Tibial artery (tissue), 4 donors: ENCODE measurements at regions not wholly inside any gene's neighbourhood (a gene's known extent, or its start where the extent isn't known, plus 50 kb on each side); places are given as distances from the start of the nearest gene placed in this dataset.

ENCODE experiments used
- DNase-seq, 2 donors: peaks; one replicate each; pipeline ENCODE4 v3.0.0-alpha.2; 2019
- H3K27ac ChIP-seq, 2 donors: fragments of 200-600 bp; sonication (generic) in 1 of 2; 1 replicate in 1 of 2; 2 replicates in 1 of 2; pipeline ENCODE4 v1.5.1; 2018 to 2019; ENCODE audit warnings: mild to moderate bottlenecking in 1 of 2
- H3K27me3 ChIP-seq, 2 donors: fragments of 200-600 bp; sonication (generic) in 1 of 2; one replicate each; pipeline versions ENCODE4 v1.5.1 to v1.6.0; 2016 to 2019
- H3K36me3 ChIP-seq, 3 donors: fragments of 200-600 bp; sonication (generic) in 2 of 3; one replicate each; pipeline ENCODE4 v1.5.1; 2016 to 2019; ENCODE audit warnings: mild to moderate bottlenecking in 2 of 3
- H3K4me1 ChIP-seq, 4 donors: fragments of 200-600 bp; sonication (generic) in 2 of 4; 1 replicate in 3 of 4; 2 replicates in 1 of 4; pipeline ENCODE4 v1.5.1; 2016 to 2019
- H3K4me3 ChIP-seq, 2 donors: fragments of 200-600 bp; sonication (generic) in 1 of 2; 1 replicate in 1 of 2; 2 replicates in 1 of 2; pipeline ENCODE4 v1.5.1; 2018 to 2019; ENCODE audit warnings: mild to moderate bottlenecking in 2 of 2
- H3K9me3 ChIP-seq, 3 donors: fragments of 200-600 bp; sonication (generic) in 1 of 3; one replicate each; pipeline ENCODE4 v1.5.1; 2016 to 2019
- CTCF ChIP-seq, 2 experiments: fragments of 200-600 bp in 1 of 2; fragments of 450-650 bp in 1 of 2; IDR thresholded peaks; one replicate each; pipeline ENCODE4 v1.5.1; 2017 to 2019; ENCODE audit warnings: antibody characterized with exemption in 2 of 2, mild to moderate bottlenecking in 1 of 2, moderate library complexity in 1 of 2
- intact Hi-C: fragments of 100-400 bp; cut with DNase I; formaldehyde crosslinking; loops from one replicate; pipeline ENCODE4 v1.15.0; 2023; ENCODE audit warnings: low total_unique reads

GRCh38 chr22:49242480-49242879 is 585.2 kb downstream of the BRD1 start:
- Histone ChIP-seq H3K4me3 (no peak overlapping the region), H3K9me3 (no peaks in the 10 kb centered on the region), H3K27me3 (no peaks in the 10 kb centered on the region), H3K36me3 (no peaks in the 10 kb centered on the region), H3K4me1 (no peaks in the 10 kb centered on the region), H3K27ac (no peak overlapping the region)
- intact Hi-C loops = no loop called here
- TF ChIP-seq CTCF (IDR thresholded peaks at IDR 0.05) = no peak
- DNase-seq = no peak

- DNase-seq = peak in 1 of 2 donors; percentile 42
- TF ChIP-seq CTCF (IDR thresholded peaks at IDR 0.05) = no peak
- no peaks in the 10 kb centered on the region for H3K4me1 ChIP-seq
- no peaks in the 10 kb centered on the region for H3K27me3 ChIP-seq
- no peak overlapping the region for H3K4me3 ChIP-seq
- H3K27ac ChIP-seq = no peak overlapping the region
- intact Hi-C loops = no loop called here
- H3K9me3 ChIP-seq = no peaks in the 10 kb centered on the region
- H3K36me3 ChIP-seq = no peaks in the 10 kb centered on the region
Observed at GRCh38 chr22:49241174-49241851, 586.4 kb downstream of the BRD1 start.

GRCh38 chr22:49240472-49240871 is 587.2 kb downstream of the BRD1 start:
- H3K4me3 ChIP-seq = no peak overlapping the region
- H3K4me1 ChIP-seq = no peaks in the 10 kb centered on the region
- no peak overlapping the region for H3K27ac ChIP-seq
- intact Hi-C loops = no loop called here
- no peaks in the 10 kb centered on the region for H3K36me3 ChIP-seq
- no peak for TF ChIP-seq CTCF (IDR thresholded peaks at IDR 0.05)
- H3K9me3 ChIP-seq = no peaks in the 10 kb centered on the region
- DNase-seq = peak in 1 of 2 donors; percentile 49
- H3K27me3 ChIP-seq = no peaks in the 10 kb centered on the region

GRCh38 chr22:49240016-49240380 is 587.7 kb downstream of the BRD1 start:
- Histone ChIP-seq H3K27me3 (no peaks in the 10 kb centered on the region), H3K9me3 (no peaks in the 10 kb centered on the region), H3K4me3 (no peak overlapping the region), H3K4me1 (no peaks in the 10 kb centered on the region), H3K36me3 (no peaks in the 10 kb centered on the region), H3K27ac (no peak overlapping the region)
- intact Hi-C loops = no loop called here
- DNase-seq = peak in 1 of 2 donors; percentile 37
- TF ChIP-seq CTCF (IDR thresholded peaks at IDR 0.05) = no peak

- Histone ChIP-seq H3K4me1 (no peaks in the 10 kb centered on the region), H3K27me3 (no peaks in the 10 kb centered on the region), H3K4me3 (no peak overlapping the region), H3K36me3 (no peaks in the 10 kb centered on the region), H3K9me3 (no peaks in the 10 kb centered on the region), H3K27ac (no peak overlapping the region)
- intact Hi-C loops = no loop called here
- no peak for TF ChIP-seq CTCF (IDR thresholded peaks at IDR 0.05)
- DNase-seq = peak in 1 of 2 donors; percentile 44
Observed at GRCh38 chr22:49239264-49240015, 588.2 kb downstream of the BRD1 start.
